ENCODE measurements at regions not wholly inside any gene's neighbourhood (a gene's known extent, or its start where the extent isn't known, plus 50 kb on each side); places are given as distances from the start of the nearest gene placed in this dataset.

GRCh38 chr6:39998126-39998525 lies 63.9 kb upstream of the MOCS1 start:
- H3K36me3 ChIP-seq (ENCODE audit: insufficient read depth, insufficient read length, low read length) = no peaks in the 10 kb centered on the region
- H3K9me3 ChIP-seq (ENCODE audit: insufficient read depth, low read length) = peaks cover 29% of the 10 kb centered on the region
- DNase-seq (ENCODE audit: low read depth, low spot score) = no peak
- TF ChIP-seq YY1 (IDR thresholded peaks at IDR 0.05; ENCODE audit: insufficient read depth, insufficient read length) (no peak), SUZ12 (IDR thresholded peaks at IDR 0.05; ENCODE audit: extremely low read depth, insufficient read depth, insufficient read length) (no peak), ZNF274 (IDR thresholded peaks at IDR 0.05; ENCODE audit: low read depth, low read length) (no peak)
- H3K4me1 ChIP-seq (ENCODE audit: insufficient read depth, insufficient read length) = no peaks in the 10 kb centered on the region
- H3K27me3 ChIP-seq (ENCODE audit: insufficient read depth, insufficient read length) = no peaks in the 10 kb centered on the region
- H3K4me3 ChIP-seq (ENCODE audit: insufficient read length, low read depth) = no peak overlapping the region
- no peak overlapping the region for H3K9ac ChIP-seq (ENCODE audit: insufficient read length, low read depth)

- H3K9me3 ChIP-seq (ENCODE audit: insufficient read depth, low read length) = peaks cover 38% of the 10 kb centered on the region
- no peak for DNase-seq (ENCODE audit: low read depth, low spot score)
- TF ChIP-seq YY1 (IDR thresholded peaks at IDR 0.05; ENCODE audit: insufficient read depth, insufficient read length) = no peak
- no peak for TF ChIP-seq ZNF274 (IDR thresholded peaks at IDR 0.05; ENCODE audit: low read depth, low read length)
- TF ChIP-seq SUZ12 (IDR thresholded peaks at IDR 0.05; ENCODE audit: extremely low read depth, insufficient read depth, insufficient read length) = no peak
- H3K36me3 ChIP-seq (ENCODE audit: insufficient read depth, insufficient read length, low read length) = no peaks in the 10 kb centered on the region
- H3K9ac ChIP-seq (ENCODE audit: insufficient read length, low read depth) = no peak overlapping the region
- H3K4me1 ChIP-seq (ENCODE audit: insufficient read depth, insufficient read length) = no peaks in the 10 kb centered on the region
- H3K4me3 ChIP-seq (ENCODE audit: insufficient read length, low read depth) = no peak overlapping the region
- no peaks in the 10 kb centered on the region for H3K27me3 ChIP-seq (ENCODE audit: insufficient read depth, insufficient read length)
Measured at GRCh38 chr6:39997101-39997635, 62.9 kb upstream of the MOCS1 start.

- Histone ChIP-seq H3K9me3 (ENCODE audit: insufficient read depth, low read length) (peaks cover 39% of the 10 kb centered on the region), H3K27me3 (ENCODE audit: insufficient read depth, insufficient read length) (no peaks in the 10 kb centered on the region), H3K4me1 (ENCODE audit: insufficient read depth, insufficient read length) (no peaks in the 10 kb centered on the region), H3K9ac (ENCODE audit: insufficient read length, low read depth) (no peak overlapping the region), H3K4me3 (ENCODE audit: insufficient read length, low read depth) (no peak overlapping the region), H3K36me3 (ENCODE audit: insufficient read depth, insufficient read length, low read length) (no peaks in the 10 kb centered on the region)
- TF ChIP-seq ZNF274 (IDR thresholded peaks at IDR 0.05; ENCODE audit: low read depth, low read length) = no peak
- TF ChIP-seq YY1 (IDR thresholded peaks at IDR 0.05; ENCODE audit: insufficient read depth, insufficient read length) = no peak
- no peak for TF ChIP-seq SUZ12 (IDR thresholded peaks at IDR 0.05; ENCODE audit: extremely low read depth, insufficient read depth, insufficient read length)
- DNase-seq (ENCODE audit: low read depth, low spot score) = no peak
Measured at GRCh38 chr6:39995633-39996032, 61.4 kb upstream of the MOCS1 start.

- Histone ChIP-seq H3K9ac (ENCODE audit: insufficient read length, low read depth) (no peak overlapping the region), H3K27me3 (ENCODE audit: insufficient read depth, insufficient read length) (no peaks in the 10 kb centered on the region), H3K36me3 (ENCODE audit: insufficient read depth, insufficient read length, low read length) (no peaks in the 10 kb centered on the region), H3K9me3 (ENCODE audit: insufficient read depth, low read length) (peaks cover 17% of the 10 kb centered on the region), H3K4me3 (ENCODE audit: insufficient read length, low read depth) (no peak overlapping the region), H3K4me1 (ENCODE audit: insufficient read depth, insufficient read length) (no peaks in the 10 kb centered on the region)
- DNase-seq (ENCODE audit: low read depth, low spot score) = no peak
- no peak for TF ChIP-seq ZNF274 (IDR thresholded peaks at IDR 0.05; ENCODE audit: low read depth, low read length)
- no peak for TF ChIP-seq YY1 (IDR thresholded peaks at IDR 0.05; ENCODE audit: insufficient read depth, insufficient read length)
- no peak for TF ChIP-seq SUZ12 (IDR thresholded peaks at IDR 0.05; ENCODE audit: extremely low read depth, insufficient read depth, insufficient read length)
Measured at GRCh38 chr6:39992861-39993622, 58.8 kb upstream of the MOCS1 start.

All from NT2/D1 (cell line).